ENCODE measurements at regions not wholly inside any gene's neighbourhood (a gene's known extent, or its start where the extent isn't known, plus 50 kb on each side); places are given as distances from the start of the nearest gene placed in this dataset.
A peak's percentile ranks its signal among the peaks of the same experiment; 100 is the strongest.

DNA sequence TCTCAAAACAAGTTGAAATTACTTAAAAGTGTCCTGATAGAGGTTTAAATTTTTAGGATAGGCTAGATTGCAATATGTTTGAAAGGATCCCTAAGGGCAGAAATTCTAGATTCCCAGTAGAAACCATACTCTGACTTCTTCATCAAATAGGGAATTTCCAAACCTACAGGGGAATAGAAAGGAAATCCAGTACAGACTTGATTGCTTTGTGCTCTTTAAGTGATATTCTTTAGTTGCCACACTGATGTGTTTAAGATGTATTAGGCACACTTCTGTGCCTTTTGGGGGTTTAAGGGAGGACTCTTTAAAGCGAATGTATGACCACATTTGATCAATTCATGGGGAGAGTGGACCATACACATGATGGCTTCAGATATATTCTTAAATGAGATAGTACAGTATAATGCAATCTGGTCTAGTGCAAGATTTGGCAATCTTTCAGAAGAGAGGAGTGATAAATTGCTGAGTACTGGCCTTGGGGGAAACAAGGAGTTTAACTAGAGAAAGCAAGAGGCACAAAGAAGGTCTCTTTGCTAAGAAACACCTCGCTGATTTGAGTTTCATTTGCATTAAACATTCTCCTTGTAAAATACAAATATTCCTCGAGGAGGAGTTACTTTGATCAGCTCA lies 268.8 kb upstream of the NR5A2 start:
- Histone ChIP-seq H3K9me3 (ENCODE audit: control insufficient read depth in 4 of 4, insufficient read depth in 3 of 4, low read length in 3 of 4) (no peaks in the 10 kb centered on the region), H3K9ac (ENCODE audit: insufficient read depth in 1 of 2, low read length in 2 of 2) (no peak overlapping the region), H3K27me3 (ENCODE audit: control insufficient read depth in 3 of 3, insufficient read depth in 3 of 3, low read length in 2 of 3) (no peaks in the 10 kb centered on the region), H3K4me1 (ENCODE audit: control insufficient read depth in 5 of 5, insufficient read depth in 5 of 5, low read length in 5 of 5) (no peaks in the 10 kb centered on the region), H3K4me3 (no peak overlapping the region), H3K27ac (ENCODE audit: low read depth in 1 of 2, low read length in 1 of 2) (no peak overlapping the region), H3K36me3 (ENCODE audit: control insufficient read depth in 4 of 4, insufficient read depth in 4 of 4, low read length in 4 of 4) (no peaks in the 10 kb centered on the region)
- peak in 1 of 3 donors; percentile 16 for DNase-seq
- WGBS, 2 donors = 80 to 88% methylated on average over 3 of the region's 3 CpGs
- ATAC-seq (ENCODE audit: insufficient read depth, low FRiP score) = no peak
- TF ChIP-seq, protein P1, sequence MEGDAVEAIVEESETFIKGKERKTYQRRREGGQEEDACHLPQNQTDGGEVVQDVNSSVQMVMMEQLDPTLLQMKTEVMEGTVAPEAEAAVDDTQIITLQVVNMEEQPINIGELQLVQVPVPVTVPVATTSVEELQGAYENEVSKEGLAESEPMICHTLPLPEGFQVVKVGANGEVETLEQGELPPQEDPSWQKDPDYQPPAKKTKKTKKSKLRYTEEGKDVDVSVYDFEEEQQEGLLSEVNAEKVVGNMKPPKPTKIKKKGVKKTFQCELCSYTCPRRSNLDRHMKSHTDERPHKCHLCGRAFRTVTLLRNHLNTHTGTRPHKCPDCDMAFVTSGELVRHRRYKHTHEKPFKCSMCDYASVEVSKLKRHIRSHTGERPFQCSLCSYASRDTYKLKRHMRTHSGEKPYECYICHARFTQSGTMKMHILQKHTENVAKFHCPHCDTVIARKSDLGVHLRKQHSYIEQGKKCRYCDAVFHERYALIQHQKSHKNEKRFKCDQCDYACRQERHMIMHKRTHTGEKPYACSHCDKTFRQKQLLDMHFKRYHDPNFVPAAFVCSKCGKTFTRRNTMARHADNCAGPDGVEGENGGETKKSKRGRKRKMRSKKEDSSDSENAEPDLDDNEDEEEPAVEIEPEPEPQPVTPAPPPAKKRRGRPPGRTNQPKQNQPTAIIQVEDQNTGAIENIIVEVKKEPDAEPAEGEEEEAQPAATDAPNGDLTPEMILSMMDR (IDR thresholded peaks at IDR 0.05; ENCODE audit: control extremely low read depth, extremely low read depth) = no peak

DNA sequence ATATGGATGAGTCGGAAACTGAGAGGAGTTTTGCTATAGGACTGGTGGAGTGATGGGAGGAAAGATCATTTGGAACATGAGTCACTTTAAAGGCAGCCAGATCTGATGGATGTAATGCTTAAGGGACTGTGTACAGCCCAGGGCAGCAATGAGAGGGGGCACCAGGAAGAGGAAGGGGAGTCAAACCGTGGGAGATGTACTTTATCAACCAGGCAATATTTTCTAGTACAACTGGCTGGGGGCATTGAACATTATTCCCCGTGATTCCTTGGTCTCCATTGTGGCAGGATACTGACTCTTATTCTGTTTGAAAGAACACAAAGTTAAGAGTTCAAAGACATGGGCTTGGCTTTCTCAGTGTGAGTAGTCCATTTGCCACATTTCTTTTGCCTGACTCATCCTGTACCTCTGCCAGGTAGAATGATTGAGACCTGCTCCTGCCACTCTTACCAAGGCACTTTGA lies 268.2 kb upstream of the NR5A2 start:
- Histone ChIP-seq H3K36me3 (ENCODE audit: control insufficient read depth in 4 of 4, insufficient read depth in 4 of 4, low read length in 4 of 4) (no peaks in the 10 kb centered on the region), H3K4me3 (no peak overlapping the region), H3K27me3 (ENCODE audit: control insufficient read depth in 3 of 3, insufficient read depth in 3 of 3, low read length in 2 of 3) (no peaks in the 10 kb centered on the region), H3K9ac (ENCODE audit: insufficient read depth in 1 of 2, low read length in 2 of 2) (no peak overlapping the region), H3K9me3 (ENCODE audit: control insufficient read depth in 4 of 4, insufficient read depth in 3 of 4, low read length in 3 of 4) (no peaks in the 10 kb centered on the region), H3K4me1 (ENCODE audit: control insufficient read depth in 5 of 5, insufficient read depth in 5 of 5, low read length in 5 of 5) (no peaks in the 10 kb centered on the region), H3K27ac (ENCODE audit: low read depth in 1 of 2, low read length in 1 of 2) (no peak overlapping the region)
- TF ChIP-seq, protein P1 (IDR thresholded peaks at IDR 0.05; ENCODE audit: control extremely low read depth, extremely low read depth) = no peak
- peak; percentile 69 for ATAC-seq (ENCODE audit: insufficient read depth, low FRiP score)
- no peak for DNase-seq
- WGBS, 2 donors = 69 to 80% methylated on average over 3 of the region's 3 CpGs

DNA sequence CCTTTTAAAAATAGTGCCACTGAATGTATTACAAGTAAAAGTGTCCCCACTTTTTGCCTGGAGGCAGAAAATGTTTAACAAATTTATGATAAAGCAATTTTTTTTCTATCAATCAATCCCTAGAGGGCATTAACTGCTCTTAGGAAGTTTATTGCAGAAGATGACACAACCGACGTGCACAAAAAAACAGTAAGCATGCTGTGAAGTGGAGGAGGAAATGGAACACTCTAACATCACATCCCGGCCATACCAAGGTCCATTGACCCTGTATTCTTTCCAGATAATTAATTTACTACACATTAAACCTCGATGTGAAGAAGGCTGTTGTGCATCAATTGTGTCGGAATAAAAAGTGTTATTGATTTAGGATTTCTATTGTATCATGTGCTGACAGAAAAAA lies 264.9 kb upstream of the NR5A2 start:
- whole genome bisulfite sequencing, 2 donors = 64 to 69% methylated on average over 5 of the region's 5 CpGs
- peaks cover 0 to 6% (median 3%) of the 10 kb centered on the region in 4 donors for H3K9me3 ChIP-seq (ENCODE audit: control insufficient read depth in 4 of 4, insufficient read depth in 3 of 4, low read length in 3 of 4)
- no peaks in the 10 kb centered on the region for H3K4me1 ChIP-seq (ENCODE audit: control insufficient read depth in 5 of 5, insufficient read depth in 5 of 5, low read length in 5 of 5)
- TF ChIP-seq, protein P1 (IDR thresholded peaks at IDR 0.05; ENCODE audit: control extremely low read depth, extremely low read depth) = no peak
- no peaks in the 10 kb centered on the region for H3K27me3 ChIP-seq (ENCODE audit: control insufficient read depth in 3 of 3, insufficient read depth in 3 of 3, low read length in 2 of 3)
- no peak overlapping the region for H3K4me3 ChIP-seq
- ATAC-seq (ENCODE audit: insufficient read depth, low FRiP score) (no peak), DNase-seq (no peak)
- H3K27ac ChIP-seq (ENCODE audit: low read depth in 1 of 2, low read length in 1 of 2) = no peak overlapping the region
- no peaks in the 10 kb centered on the region for H3K36me3 ChIP-seq (ENCODE audit: control insufficient read depth in 4 of 4, insufficient read depth in 4 of 4, low read length in 4 of 4)
- no peak overlapping the region for H3K9ac ChIP-seq (ENCODE audit: insufficient read depth in 1 of 2, low read length in 2 of 2)

All from lung (tissue), 11 donors.